ENCODE measurements at regions not wholly inside any gene's neighbourhood (a gene's known extent, or its start where the extent isn't known, plus 50 kb on each side); places are given as distances from the start of the nearest gene placed in this dataset.
"Not testable (repeated sequence)": the region's sequence is repeated elsewhere in the genome, so short reads cannot be mapped to it uniquely, and the experiment has no call there.

DNA sequence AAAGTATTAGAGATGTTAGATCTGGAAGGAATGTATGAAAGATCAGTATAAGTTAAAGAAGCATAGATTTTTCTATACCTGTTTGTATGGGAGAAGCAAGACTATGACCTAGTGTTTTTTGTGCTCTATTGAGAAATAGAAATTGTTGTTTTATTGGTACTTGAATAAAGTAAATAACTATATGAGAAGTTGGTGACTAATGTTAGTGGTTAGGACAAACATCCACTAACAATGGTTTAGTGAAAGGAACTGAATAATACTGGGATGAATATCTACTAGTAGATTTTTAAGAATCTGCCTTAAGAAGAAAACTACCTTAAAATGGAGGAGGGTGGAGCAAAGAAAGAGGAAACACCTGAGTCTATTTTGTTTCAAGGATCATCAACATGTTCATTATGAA lies 521.1 kb upstream of the POT1 start:
- no peak for DNase-seq

DNA sequence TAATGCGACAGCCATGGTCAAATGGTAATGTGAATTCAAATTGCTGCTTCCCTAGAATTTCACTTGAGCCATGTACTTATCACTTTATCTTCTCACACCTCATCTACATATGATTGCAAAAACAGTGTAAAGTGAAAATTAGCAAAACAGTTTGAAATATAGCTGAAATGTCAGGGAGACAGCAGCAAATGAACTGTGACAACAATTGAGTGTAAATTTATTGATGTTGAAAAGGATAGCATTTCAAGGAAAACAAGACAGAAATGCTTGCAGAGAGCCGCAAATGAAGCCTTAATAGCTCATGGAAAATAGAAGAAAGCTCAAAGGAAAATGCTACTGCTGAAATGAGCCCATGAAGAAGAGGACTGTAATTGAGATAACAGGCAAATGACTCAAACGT lies 516.2 kb upstream of the POT1 start:
- DNase-seq = no peak

DNA sequence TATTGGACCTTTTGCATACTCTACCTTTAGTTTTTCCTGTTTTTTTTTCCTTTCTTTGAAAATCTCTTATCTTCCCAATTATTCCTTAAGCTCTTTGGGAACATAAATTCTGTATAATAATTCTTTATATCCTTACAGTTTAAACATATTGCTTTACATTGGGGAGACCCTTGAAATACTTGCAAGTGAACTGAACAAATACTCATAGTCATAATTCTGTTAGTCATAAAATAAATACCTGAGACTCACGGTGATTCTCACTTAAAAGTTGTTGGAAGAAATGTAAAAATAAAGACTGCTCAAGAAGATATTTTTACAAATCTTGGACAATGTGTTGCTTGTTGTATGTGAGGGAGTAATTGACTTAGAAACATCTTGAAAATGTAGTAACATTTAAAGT lies 515.2 kb upstream of the POT1 start:
- no peak for DNase-seq

DNA sequence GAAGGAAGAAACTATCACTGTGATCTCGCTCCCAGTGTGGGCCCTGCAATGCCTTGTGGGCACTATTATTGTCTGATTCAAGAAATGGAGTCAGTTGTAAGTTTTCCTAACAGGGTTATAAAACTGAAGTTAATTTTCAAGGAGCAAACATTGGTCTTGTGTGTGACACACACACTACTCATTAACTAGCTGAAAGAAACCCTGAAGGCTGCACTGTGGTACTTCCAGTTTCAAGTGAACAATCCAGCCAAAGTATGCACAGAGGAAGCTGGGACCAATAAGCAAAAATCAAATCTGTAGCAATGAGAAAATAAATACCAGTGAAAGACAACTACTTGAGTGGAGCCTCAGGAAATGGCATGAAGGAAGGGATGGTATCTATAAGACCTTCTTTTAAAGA lies 506.6 kb upstream of the POT1 start:
- DNase-seq = no peak

DNA sequence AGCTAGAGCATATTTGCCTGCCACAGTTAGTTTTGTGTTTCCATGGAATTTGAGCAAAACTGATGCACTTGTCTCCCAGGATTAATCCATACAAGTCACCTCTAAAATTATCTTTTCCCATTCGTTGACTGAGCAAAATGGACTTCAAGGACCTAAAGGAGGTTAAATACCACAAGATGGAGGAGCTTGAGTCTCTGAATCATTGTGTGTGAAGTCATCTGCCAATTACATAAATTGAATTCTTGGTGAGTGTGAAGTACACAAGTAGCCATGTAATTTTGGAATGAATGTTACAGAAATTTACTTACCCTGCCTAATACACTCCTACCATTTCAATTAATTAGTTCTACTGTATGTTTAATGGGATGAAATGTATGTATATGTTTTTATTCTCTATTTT lies 501.7 kb upstream of the POT1 start:
- no peak for DNase-seq

DNA sequence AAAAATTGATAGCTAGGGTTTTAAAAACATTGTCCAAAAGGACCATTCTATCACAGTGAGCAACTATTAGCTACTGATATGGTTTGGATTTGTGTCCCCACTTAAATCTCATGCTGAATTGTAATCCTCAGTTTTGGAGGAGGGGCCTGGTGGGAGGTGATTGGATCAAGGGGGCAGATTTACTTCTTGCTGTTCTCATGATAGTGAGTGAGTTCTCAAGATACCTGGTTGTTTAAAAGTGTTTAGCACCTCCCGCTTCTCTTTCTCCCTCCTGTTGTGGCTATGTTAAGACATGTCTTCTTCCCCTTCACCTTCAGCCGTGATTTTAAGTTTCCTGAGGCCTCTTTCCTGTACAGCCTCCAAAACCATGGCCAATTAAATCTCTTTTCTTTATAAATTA lies 500.4 kb upstream of the POT1 start:
- no peak for DNase-seq

DNA sequence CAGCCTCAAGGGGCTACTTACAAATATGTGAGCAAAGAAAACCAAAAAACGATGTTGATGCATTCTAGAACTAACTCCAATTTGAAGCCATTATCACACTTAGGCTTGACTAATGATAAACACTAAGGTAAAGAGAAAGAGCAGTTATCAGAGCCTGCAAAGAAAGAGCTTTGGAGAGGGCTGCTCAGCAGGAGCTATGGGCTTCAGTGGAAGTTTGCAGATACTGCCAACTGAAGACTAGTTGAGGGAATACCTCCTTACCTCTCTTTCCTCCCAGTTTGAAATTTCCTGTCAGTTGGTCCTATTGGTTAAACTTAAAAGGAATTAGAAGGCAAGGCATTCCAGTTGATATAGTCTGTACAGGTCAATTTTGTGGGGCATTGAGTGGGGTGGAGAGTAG lies 498.1 kb upstream of the POT1 start:
- no peak for DNase-seq

DNA sequence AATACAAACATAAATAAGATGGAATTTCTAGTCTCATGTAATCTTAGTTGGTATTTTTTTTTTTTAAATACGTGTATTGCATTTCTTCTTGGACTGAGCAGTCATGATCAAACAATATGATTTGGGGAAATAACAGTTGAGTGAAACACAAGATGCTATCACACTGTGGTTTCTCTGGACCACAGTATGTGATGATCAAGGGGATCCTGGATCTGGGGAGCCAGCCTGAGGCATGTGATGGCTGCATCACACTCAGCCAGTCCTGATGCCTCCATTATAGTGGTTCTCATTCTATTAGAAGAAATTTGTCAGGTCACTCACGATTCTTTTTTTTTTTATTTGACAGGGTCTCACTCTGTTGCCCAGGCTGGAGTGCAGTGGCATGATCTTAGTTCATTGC lies 495.9 kb upstream of the POT1 start:
- peak in 1 of 5 experiments; percentile 24 for DNase-seq

DNA sequence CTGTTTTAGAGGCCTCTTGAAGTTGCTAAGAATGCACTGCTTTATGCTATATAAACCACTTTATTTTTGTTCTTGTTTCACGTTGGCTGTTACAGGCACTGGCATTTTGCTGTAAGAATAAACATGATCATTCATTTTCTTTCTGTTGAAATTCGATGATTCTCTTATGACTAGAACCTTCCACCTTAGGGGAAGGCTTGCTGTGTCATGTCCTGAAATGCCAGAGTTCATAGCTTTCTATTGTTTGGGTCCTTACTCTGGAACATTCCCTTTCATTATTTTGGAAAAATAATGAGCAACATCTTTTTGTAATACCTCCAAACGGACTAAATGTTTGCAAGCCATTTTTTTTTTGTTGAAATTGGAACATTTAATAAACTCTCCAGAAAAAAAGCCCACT lies 495.1 kb upstream of the POT1 start:
- DNase-seq = no peak

DNA sequence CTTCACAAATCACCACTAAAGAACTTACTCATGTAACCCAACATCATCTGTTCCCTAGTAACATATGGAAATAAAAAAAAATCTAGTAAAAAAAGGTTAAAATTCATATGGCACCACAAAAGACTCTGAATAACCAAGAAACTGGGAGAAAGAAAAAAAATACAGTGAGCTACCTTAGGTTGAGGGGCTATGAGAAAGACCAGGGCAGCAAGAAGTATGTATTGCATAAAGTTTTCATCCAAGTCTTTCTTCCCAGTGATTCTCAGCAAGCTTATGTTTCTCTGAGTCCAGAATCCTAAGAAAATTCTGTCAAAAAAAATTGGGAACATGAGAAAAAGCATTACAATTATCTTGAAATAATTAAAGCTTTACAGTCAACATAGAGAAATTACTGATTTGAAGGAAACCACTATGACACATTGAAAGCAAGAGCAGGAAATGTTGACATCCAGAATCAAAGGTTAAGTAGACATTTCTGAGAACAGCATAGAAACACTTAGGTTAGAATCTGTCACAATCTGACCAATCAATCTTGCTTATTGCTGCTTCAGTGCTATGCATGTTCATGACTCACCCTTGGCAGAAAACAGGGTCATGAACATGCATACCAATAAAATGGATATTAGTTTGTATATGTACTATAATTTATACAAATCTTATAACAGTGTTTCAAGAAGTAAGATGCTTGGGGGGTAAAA lies 494.0 kb upstream of the POT1 start:
- peak in 1 of 5 experiments; percentile 75 for DNase-seq

DNA sequence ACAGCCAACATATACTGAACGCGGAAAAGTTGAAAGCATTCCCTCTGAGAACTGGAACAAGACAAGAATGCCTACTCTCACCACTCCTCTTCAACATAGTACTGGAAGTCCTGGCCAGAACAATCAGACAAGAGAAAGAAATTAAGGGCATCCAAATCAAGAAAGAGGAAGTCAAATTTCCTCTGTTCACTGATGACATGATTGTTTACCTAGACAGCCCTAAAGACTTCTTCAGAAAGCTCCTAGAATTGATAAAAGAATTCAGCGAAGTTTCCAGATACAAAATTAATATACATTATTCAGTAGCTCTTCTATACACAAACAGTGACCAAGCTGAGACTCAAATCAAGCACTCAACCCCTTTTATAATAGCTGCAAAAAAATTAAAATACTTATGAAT lies 491.8 kb upstream of the POT1 start:
- not testable (repeated sequence) for DNase-seq

DNA sequence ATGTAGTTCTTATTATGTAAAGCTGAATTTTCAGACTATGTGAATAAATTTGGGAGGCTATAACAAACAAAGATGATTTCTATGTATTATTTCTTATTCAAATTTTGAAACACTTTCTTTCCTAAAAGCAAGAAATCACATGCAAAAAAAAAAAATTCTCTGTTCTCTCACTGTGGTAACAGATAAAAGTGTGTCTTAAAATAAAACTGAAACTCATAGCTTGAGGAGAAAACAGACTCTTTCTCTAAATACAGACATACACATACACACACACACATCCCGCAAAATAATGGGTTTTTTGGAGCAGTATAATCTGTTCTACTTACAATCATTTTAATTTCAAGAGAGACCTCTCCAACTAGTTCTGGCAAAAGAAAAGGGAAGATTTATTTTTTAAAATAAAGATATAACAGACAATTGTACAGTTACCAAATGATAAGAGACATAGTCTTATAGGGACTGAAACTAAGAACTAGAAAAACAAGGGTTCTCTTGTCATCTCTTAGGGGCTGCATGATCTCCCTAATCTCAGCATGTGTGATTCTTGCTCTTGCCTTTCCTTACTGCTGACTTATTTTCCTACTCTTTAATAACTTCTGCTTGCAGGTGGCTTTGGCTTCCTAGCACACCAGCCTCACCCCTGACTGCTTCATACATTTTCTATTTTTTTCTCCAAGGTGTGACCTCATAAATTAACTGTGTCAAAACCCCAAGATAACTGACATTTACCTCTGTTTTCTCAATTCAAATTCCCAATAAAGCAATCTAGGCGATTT lies 483.5 kb upstream of the POT1 start:
- no peak for DNase-seq

DNA sequence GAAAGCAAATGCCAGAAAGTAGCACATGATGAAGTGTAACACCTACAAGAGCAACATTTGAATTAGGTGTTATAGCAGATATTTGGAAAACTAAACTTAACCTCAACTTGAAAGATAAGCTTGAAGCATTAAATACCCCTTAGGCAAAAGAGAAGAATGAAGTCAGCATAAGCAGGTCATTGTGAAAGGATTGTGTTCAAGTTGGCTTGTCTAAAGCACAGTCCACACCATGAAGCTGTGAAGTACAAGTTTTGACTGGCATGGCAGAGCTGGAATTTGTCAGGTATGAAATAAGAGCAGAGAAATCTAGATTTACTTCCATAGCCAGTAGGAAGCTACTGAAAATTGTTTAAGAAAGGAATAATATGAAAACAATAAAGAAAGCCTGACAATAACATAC lies 480.3 kb upstream of the POT1 start:
- DNase-seq = no peak

DNA sequence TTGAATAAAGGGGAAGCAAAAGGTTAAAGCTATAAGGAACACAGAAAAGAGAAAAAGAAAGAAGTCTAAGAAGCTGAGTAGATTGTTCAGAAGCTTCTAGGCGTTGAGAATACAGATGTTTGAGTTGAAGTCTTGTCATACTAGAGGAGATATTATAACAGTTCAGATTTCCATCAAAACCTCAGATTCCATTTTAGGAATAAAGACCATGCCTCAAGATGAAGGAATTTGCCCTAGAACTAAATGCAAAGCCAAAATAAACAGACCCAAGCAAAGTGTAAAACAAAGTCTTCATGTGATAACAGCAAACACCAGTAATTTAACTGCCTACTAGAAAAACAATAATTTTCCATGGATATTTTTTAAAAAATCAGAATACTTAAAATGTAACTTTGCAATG lies 476.5 kb upstream of the POT1 start:
- DNase-seq = no peak

DNA sequence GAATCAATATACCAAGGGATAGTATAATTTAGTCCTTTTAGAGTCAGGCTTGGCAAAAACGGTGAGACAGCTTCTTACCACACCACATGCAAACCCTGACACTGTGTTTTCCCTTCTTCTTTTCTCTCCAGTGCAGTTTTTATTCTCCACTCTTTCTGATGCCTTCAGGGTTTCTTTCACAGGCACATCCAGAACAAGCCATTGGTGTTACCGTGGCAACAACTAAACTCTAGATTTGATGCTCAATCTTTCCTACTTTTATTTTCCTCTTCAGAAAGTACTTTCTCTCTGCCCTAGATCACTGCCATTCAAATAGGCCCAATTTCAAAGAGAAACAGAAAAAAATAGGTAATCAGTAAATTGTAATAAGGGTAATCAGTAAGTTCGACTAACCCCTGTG lies 469.8 kb upstream of the POT1 start:
- DNase-seq = no peak

DNA sequence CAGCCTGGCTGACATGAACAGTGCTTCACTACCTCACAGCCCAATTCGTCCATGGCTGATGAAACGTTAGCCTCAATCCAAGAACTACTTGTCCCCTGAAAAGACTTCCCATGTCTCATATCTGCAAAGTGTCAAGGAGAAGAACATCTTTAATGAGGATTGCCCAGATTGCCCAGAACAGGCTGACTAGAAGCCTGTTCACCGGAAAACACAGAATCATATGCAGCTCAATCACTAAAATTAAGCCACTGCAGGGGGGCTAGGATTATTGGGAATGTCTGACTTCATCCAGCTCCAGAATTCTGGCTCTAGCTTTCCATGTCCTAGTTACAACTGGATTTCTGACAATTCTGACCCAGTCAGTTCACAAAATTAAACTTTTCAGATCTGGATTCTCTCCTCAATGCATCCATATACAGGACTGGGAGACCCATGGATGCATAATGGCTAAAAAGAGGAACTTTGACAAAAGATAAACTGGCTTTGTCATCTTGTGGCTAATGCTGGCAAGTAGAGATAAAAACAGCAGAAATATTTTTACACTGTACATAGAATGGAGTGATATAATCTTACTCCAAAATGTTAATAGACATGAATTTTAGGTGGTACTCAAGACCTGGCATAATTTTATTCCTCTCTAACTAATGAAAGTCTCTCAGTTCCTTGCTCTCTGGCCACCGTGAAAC lies 467.0 kb upstream of the POT1 start:
- no peak for DNase-seq

DNA sequence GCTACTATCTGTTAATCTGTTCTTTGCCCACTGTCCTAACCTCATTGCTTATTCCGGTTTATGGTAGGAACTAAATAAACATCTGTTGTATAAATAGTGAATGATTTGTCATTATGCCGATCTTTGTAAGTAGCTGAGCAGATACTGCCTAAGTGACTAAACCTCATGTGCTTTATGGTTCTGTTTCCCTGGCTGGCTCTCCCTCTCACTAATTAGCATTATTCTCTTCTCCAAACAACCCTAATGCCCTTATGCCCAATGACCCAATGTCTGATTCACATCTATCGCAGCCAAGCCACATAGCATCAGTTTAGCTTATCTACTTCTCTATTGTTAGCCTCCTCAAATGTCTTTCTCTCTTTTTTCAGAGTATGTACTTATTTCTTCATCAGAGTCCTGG lies 462.3 kb upstream of the POT1 start:
- no peak for DNase-seq

DNA sequence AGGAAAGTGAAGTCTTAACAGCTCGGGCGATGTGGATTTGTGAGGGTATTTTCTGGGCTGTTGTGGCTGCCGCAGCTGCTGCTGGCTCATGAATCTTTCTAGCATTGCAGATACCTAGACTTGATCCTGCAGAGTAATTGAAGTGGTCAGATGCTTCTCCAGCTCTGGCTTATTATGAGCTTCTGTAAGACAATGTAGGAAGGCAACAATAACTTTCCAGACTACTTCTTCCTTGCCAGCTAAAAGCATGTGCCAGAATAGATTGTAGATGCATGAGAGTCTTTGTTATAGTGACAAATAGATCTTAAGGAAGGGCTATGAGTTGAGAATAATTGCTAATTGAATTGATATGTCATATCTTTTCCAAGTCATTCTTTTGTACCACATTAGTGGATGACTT lies 461.4 kb upstream of the POT1 start:
- DNase-seq = no peak

DNA sequence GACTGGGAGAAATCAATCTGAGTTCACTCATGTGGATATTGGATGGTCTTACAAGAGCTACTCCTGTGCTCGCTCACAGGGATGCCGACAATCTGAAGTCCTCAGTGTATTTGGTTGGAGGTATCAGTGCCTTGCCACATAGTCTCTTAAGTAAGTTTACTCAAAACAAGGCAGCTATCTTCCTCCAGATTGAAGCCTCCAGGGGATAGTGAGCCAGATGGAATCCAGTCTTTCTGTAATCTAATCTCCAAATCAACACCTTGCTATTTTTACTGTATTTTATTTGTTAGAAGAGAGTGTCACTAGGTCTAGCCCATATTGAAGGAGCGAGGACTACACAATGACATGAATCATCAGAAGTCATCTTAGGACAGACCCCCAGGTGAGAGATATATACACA lies 456.6 kb upstream of the POT1 start:
- DNase-seq = no peak

DNA sequence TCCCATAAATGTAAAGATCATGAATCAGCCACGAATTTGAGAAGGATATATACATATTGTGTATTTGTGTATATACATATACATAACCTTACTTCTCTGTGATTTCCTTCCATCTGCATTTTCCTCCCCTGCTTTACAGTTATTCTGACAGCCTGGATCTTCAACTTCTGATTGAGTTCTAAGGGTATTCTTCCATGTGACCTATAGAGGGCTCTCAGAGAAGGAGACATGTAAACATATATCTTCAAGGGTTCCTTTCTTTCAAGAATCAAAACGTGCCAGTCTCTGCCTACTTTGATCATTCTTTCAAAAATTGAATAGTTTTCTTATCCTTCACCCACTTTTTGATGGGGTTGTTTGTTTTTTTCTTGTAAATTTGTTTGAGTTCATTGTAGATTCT lies 453.7 kb upstream of the POT1 start:
- DNase-seq = no peak

DNA sequence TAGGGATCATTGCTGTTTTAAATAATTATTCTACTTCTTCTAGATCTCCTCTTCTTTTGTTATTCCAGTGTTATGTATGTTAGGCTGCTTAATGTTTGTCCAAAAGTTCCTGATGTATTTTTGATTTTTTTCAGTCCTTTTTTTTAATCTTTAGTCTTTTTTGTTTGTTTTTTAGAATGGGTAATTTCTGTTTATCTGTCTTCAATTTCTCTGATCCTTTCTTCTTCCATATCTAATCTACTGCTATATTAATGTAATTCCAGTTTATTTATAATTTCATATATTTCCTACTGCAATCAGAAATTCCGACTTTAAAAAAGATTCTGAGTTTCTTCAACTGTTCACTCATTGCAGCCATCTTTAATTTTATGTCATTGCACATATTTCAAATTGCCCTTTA lies 452.8 kb upstream of the POT1 start:
- no peak for DNase-seq

DNA sequence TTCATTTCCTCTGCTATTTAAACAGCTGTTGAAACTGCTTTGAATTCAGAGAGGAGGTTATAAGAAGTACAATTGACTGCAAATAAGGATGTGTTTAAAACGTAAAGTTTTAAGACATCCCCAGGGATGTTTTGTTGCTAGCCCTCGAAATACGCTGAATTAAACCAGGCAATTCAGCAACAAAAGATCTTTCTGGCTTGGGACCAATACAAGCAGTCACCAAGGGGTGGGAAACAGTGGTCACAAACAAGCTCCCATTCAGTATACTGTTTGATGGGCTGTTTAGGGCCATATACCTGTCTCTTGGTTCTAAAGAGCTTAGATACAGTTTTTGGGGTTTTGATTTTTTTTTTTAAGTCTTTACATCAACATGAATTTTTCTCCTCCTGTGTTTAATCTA lies 446.3 kb upstream of the POT1 start:
- DNase-seq = no peak

DNA sequence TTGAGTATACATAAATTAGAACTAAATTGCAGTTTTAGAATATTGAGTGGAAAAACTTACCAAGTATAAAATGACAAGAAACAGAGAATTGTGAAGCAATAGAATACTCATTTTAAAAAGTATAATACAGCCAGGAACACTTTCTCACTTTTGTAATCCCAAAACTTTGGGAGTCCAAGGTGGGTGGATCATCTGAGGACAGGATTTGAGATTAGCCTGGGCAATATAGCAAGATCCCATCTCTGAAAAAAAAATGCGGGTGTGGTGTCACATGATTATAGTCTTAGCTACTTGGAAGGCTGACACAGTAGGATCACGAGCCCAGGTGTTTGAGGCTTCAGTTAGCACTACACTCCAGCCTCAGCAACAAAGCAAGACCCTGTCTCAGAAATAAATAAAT lies 440.9 kb upstream of the POT1 start:
- DNase-seq = no peak

DNA sequence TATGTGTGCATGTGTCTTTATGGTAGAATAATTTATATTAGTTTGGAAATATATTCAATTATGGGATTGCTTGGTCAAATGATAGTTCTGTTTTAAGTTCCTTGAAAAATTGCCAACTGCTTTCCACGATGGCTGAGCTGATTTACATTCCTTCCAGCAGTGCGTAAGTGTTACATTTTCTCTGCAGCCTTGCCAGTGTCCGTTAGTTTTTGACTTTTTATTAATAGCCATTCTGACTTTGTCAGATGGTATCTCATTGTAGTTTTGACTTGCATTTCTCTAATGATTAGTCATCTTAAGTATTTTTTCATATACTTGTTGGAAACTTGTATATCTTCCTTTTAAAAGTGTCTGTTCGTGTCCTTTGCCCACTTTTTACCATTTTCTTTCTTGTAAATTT lies 434.2 kb upstream of the POT1 start:
- no peak for DNase-seq
